GM12878 (cell line): ENCODE measurements at regions not wholly inside any gene's neighbourhood (a gene's known extent, or its start where the extent isn't known, plus 50 kb on each side); places are given as distances from the start of the nearest gene placed in this dataset.
"Not testable (repeated sequence)": the region's sequence is repeated elsewhere in the genome, so short reads cannot be mapped to it uniquely, and the experiment has no call there.

Experiments
- ATAC-seq: fragments of 200-7000 bp; cut with Tn5 transposase; 3 replicates; pipeline ENCODE4 v1.9.1; 2020; ENCODE audit warnings: mild to moderate bottlenecking, moderate library complexity
- BruUV-seq: library from RNA; stranded (reverse); fragments of 400-500 nt; replicated peaks from 2 replicates; lab custom pipeline; 2021; lab: Mats Ljungman, UMichigan
- CTCF ChIA-PET: fragments of 300-600 bp; sonication (Branson Sonifier 250); formaldehyde crosslinking; extraction: SDS; loops from one replicate; lab custom pipeline; 2021; ENCODE audit warnings: inconsistent platforms; lab: Yijun Ruan, JAX
- POLR2A ChIA-PET: fragments of 350-600 bp; formaldehyde crosslinking; extraction: SDS; loops from one replicate; lab custom pipeline; 2021; ENCODE audit warnings: inconsistent platforms; lab: Charles Lee
- RAD21 ChIA-PET: fragments of 300-600 bp; sonication (Branson Sonifier 250); formaldehyde crosslinking; loops from one replicate; lab custom pipeline; 2023; ENCODE audit warnings: antibody characterized with exemption; ENCODE audit not compliant: unreplicated experiment; lab: Charles Lee
- SMC1A ChIA-PET: fragments of 300-600 bp; sonication (Branson Sonifier 250); formaldehyde crosslinking; loops from one replicate; lab custom pipeline; 2023; ENCODE audit not compliant: unreplicated experiment, uncharacterized antibody; lab: Charles Lee
- DNase-seq: peaks from one replicate; pipeline ENCODE4 v3.0.0-alpha.2; 2011; ENCODE audit warnings: low read depth, low spot score
- FAIRE-seq: peaks from 3 replicates; lab custom pipeline; 2011; peaks lifted over from hg19 to GRCh38; lab: Jason Lieb, UNC
- H2AFZ ChIP-seq: 2 replicates; pipeline ENCODE4 v1.6.0; 2011; ENCODE audit warnings: low read depth, low read length, control low read depth; ENCODE audit not compliant: control insufficient read depth
- H3K27ac ChIP-seq: 2 replicates; pipeline ENCODE4 v1.5.1; 2011; ENCODE audit warnings: control low read depth; ENCODE audit not compliant: control insufficient read depth, insufficient read depth
- H3K27me3 ChIP-seq, 2 experiments: replicated peaks in 1 of 2; 2 replicates each; pipeline versions ENCODE4 v1.6.0 to v1.6.1; 2011; ENCODE audit warnings: low read length in 1 of 2; ENCODE audit not compliant: control insufficient read depth in 2 of 2, insufficient read depth in 2 of 2
- H3K36me3 ChIP-seq, 2 experiments: 2 replicates each; pipeline ENCODE4 v1.5.1; 2011; ENCODE audit warnings: low read length in 1 of 2; ENCODE audit not compliant: control insufficient read depth in 2 of 2, insufficient read depth in 2 of 2
- H3K4me1 ChIP-seq: 2 replicates; pipeline ENCODE4 v1.6.1; 2011; ENCODE audit warnings: mild to moderate bottlenecking, low read length, moderate library complexity, mixed read lengths; ENCODE audit not compliant: control insufficient read depth, insufficient read depth
- H3K4me2 ChIP-seq: 2 replicates; pipeline ENCODE4 v1.6.0; 2011; ENCODE audit warnings: control low read depth; ENCODE audit not compliant: control insufficient read depth, insufficient read depth
- H3K4me3 ChIP-seq: fragments of 200-600 bp; sonication (generic); 2 replicates; pipeline ENCODE4 v1.5.1; 2016
- H3K79me2 ChIP-seq: 2 replicates; pipeline ENCODE4 v1.6.0; 2011; ENCODE audit warnings: low read length; ENCODE audit not compliant: control insufficient read depth, insufficient read depth
- H3K9ac ChIP-seq: 2 replicates; pipeline ENCODE4 v1.8.0; 2011; ENCODE audit warnings: low read length, control low read depth, mixed read lengths; ENCODE audit not compliant: control insufficient read depth, insufficient read depth
- H3K9me3 ChIP-seq: replicated peaks from 3 replicates; pipeline ENCODE4 v1.5.1; 2011; ENCODE audit warnings: mild to moderate bottlenecking, low read length; ENCODE audit not compliant: control insufficient read depth, insufficient read depth
- H4K20me1 ChIP-seq: 2 replicates; pipeline ENCODE4 v1.6.0; 2011; ENCODE audit not compliant: control insufficient read depth, insufficient read depth
- MYC ChIP-seq: IDR thresholded peaks from 2 replicates; pipeline ENCODE4 v1.6.1; 2011; ENCODE audit warnings: mild to moderate bottlenecking, low read length, moderate library complexity, inconsistent platforms; ENCODE audit not compliant: insufficient read depth, insufficient replicate concordance, insufficient read length, severe bottlenecking
- NFYA ChIP-seq: IDR thresholded peaks from 2 replicates; pipeline ENCODE4 v1.6.1; 2011; ENCODE audit warnings: low read depth, mild to moderate bottlenecking, low read length, improper control_type of control experiment, borderline replicate concordance
- POLR2A ChIP-seq: IDR thresholded peaks from 2 replicates; pipeline ENCODE4 v1.6.1; 2011; ENCODE audit warnings: low read depth, mild to moderate bottlenecking, low read length
- SREBF2 ChIP-seq: IDR thresholded peaks from 2 replicates; pipeline ENCODE4 v1.6.1; 2012; ENCODE audit warnings: mild to moderate bottlenecking, low read length
- WGBS: methylation state at CpG from one replicate; pipeline ENCODE4 v1.1.6; 2016; ENCODE audit warnings: low lambda C conversion rate; ENCODE audit not compliant: insufficient replicate concordance, insufficient coverage; ENCODE audit errors: missing lambda C conversion rate; 5-methylcytosine and 5-hydroxymethylcytosine counted together
- in situ Hi-C: fragments of 300-500 bp; cut with MboI; formaldehyde crosslinking; loops from 9 replicates; pipeline ENCODE4 v1.14.3; 2018; ENCODE audit warnings: mixed read lengths
- intact Hi-C: fragments of 100-400 bp; cut with micrococcal nuclease; formaldehyde crosslinking; loops from one replicate; pipeline ENCODE4 v1.14.2; 2022; ENCODE audit not compliant: unreplicated experiment
- TF ChIP-seq, protein P1 (sequence below): IDR thresholded peaks from 2 replicates; pipeline ENCODE4 v1.6.1; 2011; ENCODE audit warnings: borderline replicate concordance, low read depth, mild to moderate bottlenecking, moderate library complexity, low read length; ENCODE audit not compliant: insufficient read depth, poor library complexity, severe bottlenecking
- TF ChIP-seq, protein P2 (sequence below): IDR thresholded peaks from 2 replicates; pipeline ENCODE4 v1.6.1; 2012; ENCODE audit warnings: low read depth, low read length, improper control_type of control experiment
- TF ChIP-seq, protein P3 (sequence below): IDR thresholded peaks from 2 replicates; pipeline ENCODE4 v1.6.1; 2012; ENCODE audit warnings: improper control_type of control experiment, low read depth, low read length; ENCODE audit not compliant: insufficient replicate concordance

DNA sequence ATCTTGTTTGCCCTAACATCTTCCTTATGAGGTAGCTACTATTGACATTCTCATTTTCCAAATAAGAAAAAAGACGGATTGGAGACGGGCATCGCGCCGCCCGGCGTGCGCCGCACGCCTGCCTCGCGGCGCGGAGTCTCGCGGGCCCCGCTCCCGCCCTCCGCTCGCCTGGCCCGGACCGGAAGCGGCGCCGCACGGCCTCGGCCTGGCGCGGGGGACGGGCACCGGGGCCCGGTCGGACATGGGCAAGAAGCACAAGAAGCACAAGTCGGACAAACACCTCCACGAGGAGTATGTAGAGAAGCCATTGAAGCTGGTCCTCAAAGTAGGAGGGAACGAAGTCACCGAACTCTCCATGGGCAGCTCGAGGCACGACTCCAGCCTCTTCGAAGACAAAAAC, 112.0 kb downstream of the IL12A start:
- no peaks in the 10 kb centered on the region for H3K36me3 ChIP-seq
- FAIRE-seq (no peak), ATAC-seq (no peak), DNase-seq (no peak)
- intact Hi-C loops = no loop called here
- BruUV-seq = no TSS peak
- peaks cover 18% of the 10 kb centered on the region for H3K4me1 ChIP-seq
- ChIA-PET POLR2A (no interaction called here), SMC1A (interaction anchor here (0.7 kb wide), 1 partner anchor 11 kb away, joined by 3 read pairs; no protein-coding TSS in a partner anchor), CTCF (no interaction called here), RAD21 (no interaction called here)
- no peak overlapping the region for H3K4me3 ChIP-seq
- in situ Hi-C loops = no loop called here
- H3K79me2 ChIP-seq = no peaks in the 10 kb centered on the region
- H3K9ac ChIP-seq = no peak overlapping the region
- no peaks in the 10 kb centered on the region for H3K9me3 ChIP-seq
- no peak overlapping the region for H2AFZ ChIP-seq
- H3K27ac ChIP-seq = no peak overlapping the region
- no peak overlapping the region for H3K4me2 ChIP-seq
- no peaks in the 10 kb centered on the region for H3K27me3 ChIP-seq
- no peak for TF ChIP-seq MYC
- no peak for TF ChIP-seq POLR2A
- TF ChIP-seq, protein P1, sequence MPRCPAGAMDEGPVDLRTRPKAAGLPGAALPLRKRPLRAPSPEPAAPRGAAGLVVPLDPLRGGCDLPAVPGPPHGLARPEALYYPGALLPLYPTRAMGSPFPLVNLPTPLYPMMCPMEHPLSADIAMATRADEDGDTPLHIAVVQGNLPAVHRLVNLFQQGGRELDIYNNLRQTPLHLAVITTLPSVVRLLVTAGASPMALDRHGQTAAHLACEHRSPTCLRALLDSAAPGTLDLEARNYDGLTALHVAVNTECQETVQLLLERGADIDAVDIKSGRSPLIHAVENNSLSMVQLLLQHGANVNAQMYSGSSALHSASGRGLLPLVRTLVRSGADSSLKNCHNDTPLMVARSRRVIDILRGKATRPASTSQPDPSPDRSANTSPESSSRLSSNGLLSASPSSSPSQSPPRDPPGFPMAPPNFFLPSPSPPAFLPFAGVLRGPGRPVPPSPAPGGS = no peak
- no peak for TF ChIP-seq SREBF2
- TF ChIP-seq, protein P2, sequence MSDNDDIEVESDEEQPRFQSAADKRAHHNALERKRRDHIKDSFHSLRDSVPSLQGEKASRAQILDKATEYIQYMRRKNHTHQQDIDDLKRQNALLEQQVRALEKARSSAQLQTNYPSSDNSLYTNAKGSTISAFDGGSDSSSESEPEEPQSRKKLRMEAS = no peak
- TF ChIP-seq, protein P3, sequence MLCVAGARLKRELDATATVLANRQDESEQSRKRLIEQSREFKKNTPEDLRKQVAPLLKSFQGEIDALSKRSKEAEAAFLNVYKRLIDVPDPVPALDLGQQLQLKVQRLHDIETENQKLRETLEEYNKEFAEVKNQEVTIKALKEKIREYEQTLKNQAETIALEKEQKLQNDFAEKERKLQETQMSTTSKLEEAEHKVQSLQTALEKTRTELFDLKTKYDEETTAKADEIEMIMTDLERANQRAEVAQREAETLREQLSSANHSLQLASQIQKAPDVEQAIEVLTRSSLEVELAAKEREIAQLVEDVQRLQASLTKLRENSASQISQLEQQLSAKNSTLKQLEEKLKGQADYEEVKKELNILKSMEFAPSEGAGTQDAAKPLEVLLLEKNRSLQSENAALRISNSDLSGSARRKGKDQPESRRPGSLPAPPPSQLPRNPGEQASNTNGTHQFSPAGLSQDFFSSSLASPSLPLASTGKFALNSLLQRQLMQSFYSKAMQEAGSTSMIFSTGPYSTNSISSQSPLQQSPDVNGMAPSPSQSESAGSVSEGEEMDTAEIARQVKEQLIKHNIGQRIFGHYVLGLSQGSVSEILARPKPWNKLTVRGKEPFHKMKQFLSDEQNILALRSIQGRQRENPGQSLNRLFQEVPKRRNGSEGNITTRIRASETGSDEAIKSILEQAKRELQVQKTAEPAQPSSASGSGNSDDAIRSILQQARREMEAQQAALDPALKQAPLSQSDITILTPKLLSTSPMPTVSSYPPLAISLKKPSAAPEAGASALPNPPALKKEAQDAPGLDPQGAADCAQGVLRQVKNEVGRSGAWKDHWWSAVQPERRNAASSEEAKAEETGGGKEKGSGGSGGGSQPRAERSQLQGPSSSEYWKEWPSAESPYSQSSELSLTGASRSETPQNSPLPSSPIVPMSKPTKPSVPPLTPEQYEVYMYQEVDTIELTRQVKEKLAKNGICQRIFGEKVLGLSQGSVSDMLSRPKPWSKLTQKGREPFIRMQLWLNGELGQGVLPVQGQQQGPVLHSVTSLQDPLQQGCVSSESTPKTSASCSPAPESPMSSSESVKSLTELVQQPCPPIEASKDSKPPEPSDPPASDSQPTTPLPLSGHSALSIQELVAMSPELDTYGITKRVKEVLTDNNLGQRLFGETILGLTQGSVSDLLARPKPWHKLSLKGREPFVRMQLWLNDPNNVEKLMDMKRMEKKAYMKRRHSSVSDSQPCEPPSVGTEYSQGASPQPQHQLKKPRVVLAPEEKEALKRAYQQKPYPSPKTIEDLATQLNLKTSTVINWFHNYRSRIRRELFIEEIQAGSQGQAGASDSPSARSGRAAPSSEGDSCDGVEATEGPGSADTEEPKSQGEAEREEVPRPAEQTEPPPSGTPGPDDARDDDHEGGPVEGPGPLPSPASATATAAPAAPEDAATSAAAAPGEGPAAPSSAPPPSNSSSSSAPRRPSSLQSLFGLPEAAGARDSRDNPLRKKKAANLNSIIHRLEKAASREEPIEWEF = no peak
- no peak for TF ChIP-seq NFYA
- WGBS = 89% methylated on average over 40 of the region's 40 CpGs
- H4K20me1 ChIP-seq = no peaks in the 10 kb centered on the region

DNA sequence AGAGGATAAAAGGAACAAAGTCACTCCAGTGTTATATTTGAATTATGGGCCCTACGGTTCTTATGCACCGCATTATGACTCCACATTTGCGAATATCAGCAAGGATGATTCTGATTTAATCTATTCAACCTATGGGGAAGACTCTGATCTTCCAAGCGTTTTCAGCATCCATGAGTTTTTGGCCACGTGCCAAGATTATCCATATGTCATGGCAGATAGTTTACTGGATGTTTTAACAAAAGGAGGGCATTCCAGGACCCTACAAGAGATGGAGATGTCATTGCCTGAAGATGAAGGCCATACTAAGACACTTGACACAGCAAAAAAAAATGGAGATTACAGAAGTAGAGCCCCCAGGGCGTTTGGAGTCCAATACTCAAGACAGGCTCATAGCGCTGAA, 113.4 kb downstream of the IL12A start:
- POLR2A ChIA-PET, H3K9me3 ChIP-seq, H3K9ac ChIP-seq, H3K27ac ChIP-seq, H2AFZ ChIP-seq, RAD21 ChIA-PET, H3K27me3 ChIP-seq, H3K36me3 ChIP-seq, H3K4me3 ChIP-seq, intact Hi-C loops, CTCF ChIA-PET, H3K4me2 ChIP-seq, DNase-seq, H3K79me2 ChIP-seq, H4K20me1 ChIP-seq, in situ Hi-C loops, BruUV-seq, FAIRE-seq, SMC1A ChIA-PET, ATAC-seq: not testable (repeated sequence)
- peaks cover 18% of the 10 kb centered on the region for H3K4me1 ChIP-seq
- WGBS = 61% methylated on average over 7 of the region's 7 CpGs
